ENCODE measurements at regions not wholly inside any gene's neighbourhood (a gene's known extent, or its start where the extent isn't known, plus 50 kb on each side); places are given as distances from the start of the nearest gene placed in this dataset.

GRCh38 chr11:70495351-70496310 lies 97.3 kb downstream of the CTTN start:
- DNase-seq (no peak), ATAC-seq (no peak)
- no peak overlapping the region for H3K4me3 Mint-ChIP-seq
- H3K4me1 Mint-ChIP-seq (ENCODE audit: low read depth): no peaks in the 10 kb centered on the region
- no peak overlapping the region for H3K27ac Mint-ChIP-seq
- ChIA-PET CTCF (no interaction called here), POLR2A (no interaction called here)
- H3K36me3 Mint-ChIP-seq (ENCODE audit: low read depth): no peaks in the 10 kb centered on the region
- H3K9me3 Mint-ChIP-seq (ENCODE audit: insufficient read depth): no peaks in the 10 kb centered on the region
- H3K27me3 Mint-ChIP-seq (ENCODE audit: low read depth): no peaks in the 10 kb centered on the region

GRCh38 chr11:70496591-70497535 lies 98.5 kb downstream of the CTTN start:
- CTCF ChIA-PET: no interaction called here
- ATAC-seq (no peak), DNase-seq (no peak)
- Mint-ChIP-seq H3K9me3 (ENCODE audit: insufficient read depth) (no peaks in the 10 kb centered on the region), H3K4me1 (ENCODE audit: low read depth) (no peaks in the 10 kb centered on the region), H3K36me3 (ENCODE audit: low read depth) (no peaks in the 10 kb centered on the region), H3K4me3 (no peak overlapping the region), H3K27me3 (ENCODE audit: low read depth) (no peaks in the 10 kb centered on the region), H3K27ac (no peak overlapping the region)
- POLR2A ChIA-PET: no interaction called here

GRCh38 chr11:70497536-70498075 lies 99.3 kb downstream of the CTTN start:
- ChIA-PET POLR2A (no interaction called here), CTCF (no interaction called here)
- DNase-seq: no peak
- H3K27me3 Mint-ChIP-seq (ENCODE audit: low read depth): no peaks in the 10 kb centered on the region
- ATAC-seq: no peak
- H3K9me3 Mint-ChIP-seq (ENCODE audit: insufficient read depth): no peaks in the 10 kb centered on the region
- H3K27ac Mint-ChIP-seq: no peak overlapping the region
- no peak overlapping the region for H3K4me3 Mint-ChIP-seq
- H3K36me3 Mint-ChIP-seq (ENCODE audit: low read depth): no peaks in the 10 kb centered on the region
- H3K4me1 Mint-ChIP-seq (ENCODE audit: low read depth): no peaks in the 10 kb centered on the region

GRCh38 chr11:70498171-70498571 lies 99.8 kb downstream of the CTTN start:
- H3K4me3 Mint-ChIP-seq: no peak overlapping the region
- H3K4me1 Mint-ChIP-seq (ENCODE audit: low read depth): no peaks in the 10 kb centered on the region
- H3K36me3 Mint-ChIP-seq (ENCODE audit: low read depth): no peaks in the 10 kb centered on the region
- no peak for DNase-seq
- H3K27ac Mint-ChIP-seq: no peak overlapping the region
- CTCF ChIA-PET: no interaction called here
- ATAC-seq: no peak
- POLR2A ChIA-PET: no interaction called here
- H3K27me3 Mint-ChIP-seq (ENCODE audit: low read depth): no peaks in the 10 kb centered on the region
- H3K9me3 Mint-ChIP-seq (ENCODE audit: insufficient read depth): no peaks in the 10 kb centered on the region

GRCh38 chr11:70498976-70499801 lies 100.9 kb downstream of the CTTN start:
- DNase-seq: no peak
- Mint-ChIP-seq H3K36me3 (ENCODE audit: low read depth) (no peaks in the 10 kb centered on the region), H3K4me1 (ENCODE audit: low read depth) (no peaks in the 10 kb centered on the region), H3K9me3 (ENCODE audit: insufficient read depth) (no peaks in the 10 kb centered on the region), H3K27ac (no peak overlapping the region), H3K4me3 (no peak overlapping the region), H3K27me3 (ENCODE audit: low read depth) (no peaks in the 10 kb centered on the region)
- ATAC-seq: no peak
- POLR2A ChIA-PET: no interaction called here
- CTCF ChIA-PET: no interaction called here

GRCh38 chr11:70500076-70500847 lies 101.9 kb downstream of the CTTN start:
- no peak overlapping the region for H3K4me3 Mint-ChIP-seq
- no peaks in the 10 kb centered on the region for H3K36me3 Mint-ChIP-seq (ENCODE audit: low read depth)
- no peak overlapping the region for H3K27ac Mint-ChIP-seq
- ChIA-PET CTCF (no interaction called here), POLR2A (no interaction called here)
- no peaks in the 10 kb centered on the region for H3K4me1 Mint-ChIP-seq (ENCODE audit: low read depth)
- H3K9me3 Mint-ChIP-seq (ENCODE audit: insufficient read depth): no peaks in the 10 kb centered on the region
- no peaks in the 10 kb centered on the region for H3K27me3 Mint-ChIP-seq (ENCODE audit: low read depth)
- ATAC-seq: no peak
- no peak for DNase-seq

- no peak overlapping the region for H3K4me3 Mint-ChIP-seq
- CTCF ChIA-PET: no interaction called here
- H3K27me3 Mint-ChIP-seq (ENCODE audit: low read depth): no peaks in the 10 kb centered on the region
- ATAC-seq (no peak), DNase-seq (no peak)
- no peaks in the 10 kb centered on the region for H3K4me1 Mint-ChIP-seq (ENCODE audit: low read depth)
- H3K27ac Mint-ChIP-seq: no peak overlapping the region
- no peaks in the 10 kb centered on the region for H3K36me3 Mint-ChIP-seq (ENCODE audit: low read depth)
- H3K9me3 Mint-ChIP-seq (ENCODE audit: insufficient read depth): no peaks in the 10 kb centered on the region
- POLR2A ChIA-PET: no interaction called here
Measured at GRCh38 chr11:70501051-70501901, 102.9 kb downstream of the CTTN start.

GRCh38 chr11:70501933-70502540 lies 103.7 kb downstream of the CTTN start:
- ATAC-seq: no peak
- Mint-ChIP-seq H3K4me1 (ENCODE audit: low read depth) (no peaks in the 10 kb centered on the region), H3K27me3 (ENCODE audit: low read depth) (no peaks in the 10 kb centered on the region), H3K4me3 (no peak overlapping the region), H3K27ac (no peak overlapping the region), H3K9me3 (ENCODE audit: insufficient read depth) (no peaks in the 10 kb centered on the region), H3K36me3 (ENCODE audit: low read depth) (no peaks in the 10 kb centered on the region)
- POLR2A ChIA-PET: no interaction called here
- DNase-seq: no peak
- CTCF ChIA-PET: no interaction called here

- H3K27me3 Mint-ChIP-seq (ENCODE audit: low read depth): no peaks in the 10 kb centered on the region
- ATAC-seq: no peak
- no peak overlapping the region for H3K27ac Mint-ChIP-seq
- H3K4me1 Mint-ChIP-seq (ENCODE audit: low read depth): no peaks in the 10 kb centered on the region
- no peaks in the 10 kb centered on the region for H3K36me3 Mint-ChIP-seq (ENCODE audit: low read depth)
- no peaks in the 10 kb centered on the region for H3K9me3 Mint-ChIP-seq (ENCODE audit: insufficient read depth)
- DNase-seq: no peak
- CTCF ChIA-PET: no interaction called here
- POLR2A ChIA-PET: no interaction called here
- no peak overlapping the region for H3K4me3 Mint-ChIP-seq
Measured at GRCh38 chr11:70502677-70503467, 104.5 kb downstream of the CTTN start.

Measured in activated CD8-positive, alpha-beta T cell treated with anti-CD3 and anti-CD28 coated beads, Interleukin-2, amount 10 ng/mL, durations not matched to agents 7 days and 5 days (primary cell).